Type B pancreatic cell (in vitro differentiated cells): ENCODE measurements at regions not wholly inside any gene's neighbourhood (a gene's known extent, or its start where the extent isn't known, plus 50 kb on each side); places are given as distances from the start of the nearest gene placed in this dataset.
A peak's percentile ranks its signal among the peaks of the same experiment; 100 is the strongest.
"Not testable (repeated sequence)": the region's sequence is repeated elsewhere in the genome, so short reads cannot be mapped to it uniquely, and the experiment has no call there.

Experiments
- DNase-seq: peaks from one replicate; pipeline ENCODE4 v3.0.0; 2021; ENCODE audit warnings: mixed read lengths; ENCODE audit not compliant: unreplicated experiment; ENCODE audit errors: extremely low spot score
- H3K27ac Mint-ChIP-seq: 2 replicates; pipeline ENCODE4 v1.8.0; 2021; ENCODE audit warnings: mild to moderate bottlenecking, mixed read lengths
- H3K27me3 Mint-ChIP-seq: 2 replicates; pipeline ENCODE4 v1.8.0; 2021; ENCODE audit warnings: mixed read lengths
- H3K36me3 Mint-ChIP-seq: 2 replicates; pipeline ENCODE4 v1.8.0; 2021; ENCODE audit warnings: mixed read lengths
- H3K4me1 Mint-ChIP-seq: one replicate; pipeline ENCODE4 v1.8.0; 2021; ENCODE audit warnings: mixed read lengths; ENCODE audit not compliant: unreplicated experiment
- H3K4me3 Mint-ChIP-seq: 2 replicates; pipeline ENCODE4 v1.8.0; 2021; ENCODE audit warnings: mild to moderate bottlenecking, mixed read lengths
- H3K9me3 Mint-ChIP-seq: 2 replicates; pipeline ENCODE4 v1.8.0; 2021; ENCODE audit warnings: mixed read lengths
- TF ChIP-seq, protein P1 (sequence below): fragments of 200-600 bp; sonication (generic); conservative IDR thresholded peaks from 2 replicates; pipeline ENCODE4 v1.5.0; 2021; ENCODE audit warnings: antibody characterized with exemption, mild to moderate bottlenecking

DNA sequence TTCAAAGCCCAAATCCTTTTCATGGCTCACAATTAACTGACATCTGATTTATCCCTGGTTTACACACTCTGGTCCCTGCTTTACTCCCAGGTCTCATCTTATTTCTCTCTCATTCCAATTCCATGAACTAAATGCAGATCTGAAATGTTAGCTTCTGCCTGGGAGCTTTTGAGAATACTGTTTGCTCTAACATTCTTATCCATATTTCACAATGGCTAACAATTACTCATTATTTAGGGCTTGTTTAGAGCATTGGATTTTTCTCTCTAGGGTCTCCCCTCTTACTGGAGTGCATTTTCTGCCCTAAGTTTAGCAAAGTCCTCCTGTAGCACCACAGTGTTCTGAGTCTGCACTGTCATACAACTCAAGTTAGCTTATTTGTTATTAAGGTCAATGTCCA lies 121.5 kb upstream of the HCRTR2 start:
- Mint-ChIP-seq H3K36me3 (no peaks in the 10 kb centered on the region), H3K9me3 (no peaks in the 10 kb centered on the region), H3K4me3 (no peak overlapping the region), H3K27me3 (no peaks in the 10 kb centered on the region), H3K4me1 (no peaks in the 10 kb centered on the region), H3K27ac (no peak overlapping the region)
- TF ChIP-seq, protein P1, sequence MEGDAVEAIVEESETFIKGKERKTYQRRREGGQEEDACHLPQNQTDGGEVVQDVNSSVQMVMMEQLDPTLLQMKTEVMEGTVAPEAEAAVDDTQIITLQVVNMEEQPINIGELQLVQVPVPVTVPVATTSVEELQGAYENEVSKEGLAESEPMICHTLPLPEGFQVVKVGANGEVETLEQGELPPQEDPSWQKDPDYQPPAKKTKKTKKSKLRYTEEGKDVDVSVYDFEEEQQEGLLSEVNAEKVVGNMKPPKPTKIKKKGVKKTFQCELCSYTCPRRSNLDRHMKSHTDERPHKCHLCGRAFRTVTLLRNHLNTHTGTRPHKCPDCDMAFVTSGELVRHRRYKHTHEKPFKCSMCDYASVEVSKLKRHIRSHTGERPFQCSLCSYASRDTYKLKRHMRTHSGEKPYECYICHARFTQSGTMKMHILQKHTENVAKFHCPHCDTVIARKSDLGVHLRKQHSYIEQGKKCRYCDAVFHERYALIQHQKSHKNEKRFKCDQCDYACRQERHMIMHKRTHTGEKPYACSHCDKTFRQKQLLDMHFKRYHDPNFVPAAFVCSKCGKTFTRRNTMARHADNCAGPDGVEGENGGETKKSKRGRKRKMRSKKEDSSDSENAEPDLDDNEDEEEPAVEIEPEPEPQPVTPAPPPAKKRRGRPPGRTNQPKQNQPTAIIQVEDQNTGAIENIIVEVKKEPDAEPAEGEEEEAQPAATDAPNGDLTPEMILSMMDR: no peak
- DNase-seq: no peak

DNA sequence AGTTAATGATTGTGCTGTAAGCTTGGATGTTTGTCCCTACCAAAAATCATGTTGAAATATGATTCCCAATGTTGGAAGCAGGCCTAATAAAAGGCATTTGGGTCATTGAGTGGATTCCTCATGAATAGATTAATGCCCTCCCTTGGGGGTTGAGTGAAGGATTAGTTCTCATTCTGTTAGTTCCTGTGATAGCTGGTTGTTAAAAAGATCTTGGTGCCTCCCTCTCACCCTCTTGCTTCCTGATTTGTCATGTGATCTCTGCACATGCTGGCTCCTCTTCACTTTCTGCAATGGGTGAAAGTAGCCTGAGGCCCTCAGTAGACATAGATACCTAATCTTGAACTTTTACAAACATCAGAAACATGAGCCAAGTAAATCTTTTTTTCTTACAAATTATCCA lies 115.6 kb upstream of the HCRTR2 start:
- Mint-ChIP-seq H3K27me3 (no peaks in the 10 kb centered on the region), H3K27ac (no peak overlapping the region), H3K9me3 (peaks cover 12% of the 10 kb centered on the region), H3K4me1 (no peaks in the 10 kb centered on the region), H3K36me3 (no peaks in the 10 kb centered on the region), H3K4me3 (no peak overlapping the region)
- TF ChIP-seq, protein P1: no peak
- DNase-seq: no peak

DNA sequence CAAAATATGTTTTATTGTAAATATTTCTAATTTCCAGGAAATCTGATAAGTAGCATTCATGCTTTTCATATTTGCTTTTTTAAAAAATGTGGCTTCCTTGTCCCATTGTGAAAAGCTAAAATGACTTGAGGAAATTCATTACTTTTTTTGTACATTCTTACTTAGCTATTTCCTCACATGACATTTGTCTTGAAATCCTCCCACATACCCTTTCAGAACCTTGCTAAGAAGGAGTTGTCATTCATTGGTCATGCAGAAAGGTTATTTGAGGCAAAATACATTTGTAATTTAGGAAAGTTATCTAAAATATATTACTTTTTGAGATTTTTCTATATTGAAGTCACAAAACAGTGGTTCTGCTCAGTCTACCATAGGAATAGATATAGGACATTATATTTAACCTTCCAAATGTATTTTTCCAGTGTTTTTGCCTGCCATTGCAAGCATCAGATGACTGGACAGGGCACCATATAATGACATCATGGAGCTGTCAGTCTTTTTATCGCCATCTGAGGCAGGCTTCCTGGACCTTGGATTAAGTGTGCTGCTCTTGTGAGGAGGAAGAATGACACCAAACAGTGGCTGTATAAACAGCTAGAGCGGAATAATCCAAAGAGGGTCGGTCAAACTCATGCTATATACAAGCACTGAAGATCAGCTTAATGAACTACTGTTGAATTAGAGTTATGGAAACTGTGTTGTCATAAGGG lies 109.4 kb upstream of the HCRTR2 start:
- H3K27me3 Mint-ChIP-seq: no peaks in the 10 kb centered on the region
- DNase-seq: no peak
- H3K9me3 Mint-ChIP-seq: peaks cover 3% of the 10 kb centered on the region
- H3K27ac Mint-ChIP-seq: no peak overlapping the region
- H3K36me3 Mint-ChIP-seq: no peaks in the 10 kb centered on the region
- no peaks in the 10 kb centered on the region for H3K4me1 Mint-ChIP-seq
- H3K4me3 Mint-ChIP-seq: no peak overlapping the region
- TF ChIP-seq, protein P1: no peak

DNA sequence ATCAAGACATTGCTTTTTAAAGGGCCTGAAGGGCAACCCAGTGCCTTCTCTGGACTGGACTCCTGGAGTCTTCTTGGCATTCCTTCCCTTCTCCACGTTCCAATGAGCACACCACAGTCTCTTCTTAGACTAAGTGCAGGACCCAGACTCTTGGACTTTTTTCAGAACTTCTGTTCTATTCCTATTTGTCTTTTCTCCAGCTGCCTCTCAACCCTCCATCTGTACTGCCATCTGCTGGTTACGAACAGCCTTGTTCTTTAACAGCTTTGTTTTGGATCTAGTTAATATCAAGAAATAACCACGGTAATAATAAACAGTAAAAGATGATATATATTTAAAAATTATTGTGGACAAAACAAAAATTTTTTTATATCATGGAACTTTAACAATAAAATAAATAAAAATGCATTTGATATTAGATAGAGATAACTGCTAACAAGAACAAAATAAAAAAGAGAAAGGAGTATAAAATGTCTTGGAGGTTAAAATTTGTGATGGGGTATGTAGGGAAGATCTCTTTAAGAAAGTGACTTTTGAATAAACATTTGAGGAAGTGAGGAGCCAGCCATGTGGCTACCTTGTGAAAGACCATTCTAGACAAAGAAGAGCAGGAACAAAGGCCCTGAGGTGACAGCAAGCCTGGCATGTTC lies 105.1 kb upstream of the HCRTR2 start:
- no peaks in the 10 kb centered on the region for H3K4me1 Mint-ChIP-seq
- no peak overlapping the region for H3K4me3 Mint-ChIP-seq
- H3K36me3 Mint-ChIP-seq: no peaks in the 10 kb centered on the region
- no peak overlapping the region for H3K27ac Mint-ChIP-seq
- TF ChIP-seq, protein P1: peak; percentile 85
- no peak for DNase-seq
- H3K9me3 Mint-ChIP-seq: no peaks in the 10 kb centered on the region
- no peaks in the 10 kb centered on the region for H3K27me3 Mint-ChIP-seq

DNA sequence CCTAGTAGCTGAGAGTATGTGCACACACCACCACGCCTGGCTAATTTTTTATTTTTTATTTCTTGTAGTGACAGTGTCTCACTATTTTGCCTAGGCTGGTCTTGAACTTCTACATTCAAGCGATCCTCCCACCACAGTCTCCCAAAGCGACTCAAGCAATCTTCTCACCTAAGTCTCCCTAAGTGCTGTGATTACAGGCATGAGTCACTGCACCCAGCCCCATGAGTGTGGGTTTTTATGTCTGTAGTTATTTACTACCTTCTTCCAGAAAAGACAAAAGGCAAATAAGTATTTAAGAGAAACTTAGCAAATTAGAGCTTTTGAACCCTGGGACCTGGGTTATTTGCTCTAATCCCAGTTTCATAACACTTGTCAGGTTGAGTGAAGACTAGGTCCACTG lies 92.3 kb upstream of the HCRTR2 start:
- TF ChIP-seq, protein P1: no peak
- no peaks in the 10 kb centered on the region for H3K27me3 Mint-ChIP-seq
- H3K4me3 Mint-ChIP-seq: no peak overlapping the region
- no peaks in the 10 kb centered on the region for H3K9me3 Mint-ChIP-seq
- DNase-seq: no peak
- H3K36me3 Mint-ChIP-seq: no peaks in the 10 kb centered on the region
- H3K27ac Mint-ChIP-seq: no peak overlapping the region
- no peaks in the 10 kb centered on the region for H3K4me1 Mint-ChIP-seq

DNA sequence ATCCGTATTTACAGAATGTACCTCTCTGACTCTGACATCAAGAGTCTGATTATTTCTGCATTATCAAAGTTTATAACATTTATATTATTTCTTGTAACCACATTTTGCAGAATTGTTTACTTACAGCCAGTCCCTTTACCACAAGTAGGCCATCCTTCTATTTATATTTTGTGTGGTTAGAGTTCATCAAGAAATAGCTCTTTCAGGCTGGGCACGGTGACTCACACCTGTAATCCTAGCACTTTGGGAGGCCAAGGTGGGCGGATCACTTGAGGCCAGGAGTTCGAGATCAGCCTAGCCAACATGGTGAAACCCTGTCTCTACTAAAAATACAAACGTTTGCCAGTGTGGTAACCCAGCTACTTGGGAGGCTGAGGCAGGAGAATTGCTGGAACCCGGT lies 86.3 kb upstream of the HCRTR2 start:
- H3K4me3 Mint-ChIP-seq, H3K9me3 Mint-ChIP-seq, H3K27me3 Mint-ChIP-seq, H3K36me3 Mint-ChIP-seq, H3K27ac Mint-ChIP-seq, H3K4me1 Mint-ChIP-seq, DNase-seq: not testable (repeated sequence)
